Neural crest cell (in vitro differentiated cells): ENCODE measurements at regions not wholly inside any gene's neighbourhood (a gene's known extent, or its start where the extent isn't known, plus 50 kb on each side); places are given as distances from the start of the nearest gene placed in this dataset.
A peak's percentile ranks its signal among the peaks of the same experiment; 100 is the strongest.
"Not testable (repeated sequence)": the region's sequence is repeated elsewhere in the genome, so short reads cannot be mapped to it uniquely, and the experiment has no call there.

ENCODE experiments used
- DNase-seq: peaks from one replicate; pipeline ENCODE4 v3.0.0; 2021; ENCODE audit warnings: low read depth, mixed read lengths, low spot score
- H3K27ac Mint-ChIP-seq: one replicate; pipeline ENCODE4 v1.8.0; 2021; ENCODE audit warnings: mild to moderate bottlenecking, mixed read lengths; ENCODE audit not compliant: unreplicated experiment
- H3K27me3 Mint-ChIP-seq: 2 replicates; pipeline ENCODE4 v1.8.0; 2021; ENCODE audit warnings: low read depth, mild to moderate bottlenecking, mixed read lengths
- H3K36me3 Mint-ChIP-seq: 2 replicates; pipeline ENCODE4 v1.8.0; 2021; ENCODE audit warnings: low read depth, mild to moderate bottlenecking, mixed read lengths
- H3K4me1 Mint-ChIP-seq: 2 replicates; pipeline ENCODE4 v1.8.0; 2021; ENCODE audit warnings: mixed read lengths
- H3K4me3 Mint-ChIP-seq: one replicate; pipeline ENCODE4 v1.8.0; 2021; ENCODE audit warnings: mild to moderate bottlenecking, mixed read lengths
- H3K9me3 Mint-ChIP-seq: 2 replicates; pipeline ENCODE4 v1.8.0; 2021; ENCODE audit warnings: mixed read lengths
- CTCF ChIP-seq: fragments of 200-600 bp; sonication (generic); conservative IDR thresholded peaks from 2 replicates; pipeline ENCODE4 v1.5.0; 2021; ENCODE audit warnings: antibody characterized with exemption, mild to moderate bottlenecking

- DNase-seq, result no peak
- no peak overlapping the region for H3K4me3 Mint-ChIP-seq
- peaks cover 2% of the 10 kb centered on the region for H3K27me3 Mint-ChIP-seq
- TF ChIP-seq CTCF, result no peak
- peaks cover 39% of the 10 kb centered on the region for H3K4me1 Mint-ChIP-seq
- no peak overlapping the region for H3K27ac Mint-ChIP-seq
- H3K36me3 Mint-ChIP-seq, result no peaks in the 10 kb centered on the region
- no peaks in the 10 kb centered on the region for H3K9me3 Mint-ChIP-seq
Observed at GRCh38 chr14:65170318-65170717, 68.0 kb upstream of the MAX start.

- peaks cover 2% of the 10 kb centered on the region for H3K27me3 Mint-ChIP-seq
- no peaks in the 10 kb centered on the region for H3K9me3 Mint-ChIP-seq
- peak; percentile 50 for DNase-seq
- H3K4me3 Mint-ChIP-seq, result peak overlapping the region; percentile 13
- no peak overlapping the region for H3K27ac Mint-ChIP-seq
- peaks cover 39% of the 10 kb centered on the region for H3K4me1 Mint-ChIP-seq
- H3K36me3 Mint-ChIP-seq, result no peaks in the 10 kb centered on the region
- peak; percentile 56 for TF ChIP-seq CTCF
Observed at GRCh38 chr14:65170768-65171507, 68.6 kb upstream of the MAX start.

GRCh38 chr14:65173973-65174693, 71.8 kb upstream of the MAX start:
- Mint-ChIP-seq H3K9me3 (no peaks in the 10 kb centered on the region), H3K4me3 (no peak overlapping the region), H3K4me1 (peaks cover 34% of the 10 kb centered on the region), H3K36me3 (no peaks in the 10 kb centered on the region), H3K27me3 (peaks cover 4% of the 10 kb centered on the region), H3K27ac (peak overlapping the region; percentile 13)
- no peak for TF ChIP-seq CTCF
- peak; percentile 22 for DNase-seq

- H3K4me3 Mint-ChIP-seq, result no peak overlapping the region
- H3K27me3 Mint-ChIP-seq, result peaks cover 4% of the 10 kb centered on the region
- peaks cover 27% of the 10 kb centered on the region for H3K4me1 Mint-ChIP-seq
- H3K9me3 Mint-ChIP-seq, result no peaks in the 10 kb centered on the region
- no peak for DNase-seq
- TF ChIP-seq CTCF, result no peak
- no peak overlapping the region for H3K27ac Mint-ChIP-seq
- H3K36me3 Mint-ChIP-seq, result no peaks in the 10 kb centered on the region
Observed at GRCh38 chr14:65174783-65175182, 72.5 kb upstream of the MAX start.

- Mint-ChIP-seq H3K4me1 (peaks cover 15% of the 10 kb centered on the region), H3K27ac (no peak overlapping the region), H3K36me3 (peaks cover under 1% of the 10 kb centered on the region), H3K9me3 (peaks cover 2% of the 10 kb centered on the region), H3K4me3 (no peak overlapping the region), H3K27me3 (peaks cover 4% of the 10 kb centered on the region)
- no peak for DNase-seq
- no peak for TF ChIP-seq CTCF
Observed at GRCh38 chr14:65177551-65177950, 75.2 kb upstream of the MAX start.

GRCh38 chr14:65179231-65179630, 76.9 kb upstream of the MAX start:
- H3K36me3 Mint-ChIP-seq, H3K4me3 Mint-ChIP-seq: not testable (repeated sequence)

More at GRCh38 chr14:65179231-65179630, 76.9 kb upstream of the MAX start:
- H3K27me3 Mint-ChIP-seq, H3K9me3 Mint-ChIP-seq, H3K27ac Mint-ChIP-seq, DNase-seq, H3K4me1 Mint-ChIP-seq: not testable (repeated sequence)
